Inferior parietal cortex (tissue), 1 donor: ENCODE measurements at regions not wholly inside any gene's neighbourhood (a gene's known extent, or its start where the extent isn't known, plus 50 kb on each side); places are given as distances from the start of the nearest gene placed in this dataset.
"Not testable (repeated sequence)": the region's sequence is repeated elsewhere in the genome, so short reads cannot be mapped to it uniquely, and the experiment has no call there.

Experiments used
- DNase-seq: peaks from one replicate; pipeline ENCODE4 v3.0.0-alpha.2; 2016; ENCODE audit errors: extremely low spot score

DNA sequence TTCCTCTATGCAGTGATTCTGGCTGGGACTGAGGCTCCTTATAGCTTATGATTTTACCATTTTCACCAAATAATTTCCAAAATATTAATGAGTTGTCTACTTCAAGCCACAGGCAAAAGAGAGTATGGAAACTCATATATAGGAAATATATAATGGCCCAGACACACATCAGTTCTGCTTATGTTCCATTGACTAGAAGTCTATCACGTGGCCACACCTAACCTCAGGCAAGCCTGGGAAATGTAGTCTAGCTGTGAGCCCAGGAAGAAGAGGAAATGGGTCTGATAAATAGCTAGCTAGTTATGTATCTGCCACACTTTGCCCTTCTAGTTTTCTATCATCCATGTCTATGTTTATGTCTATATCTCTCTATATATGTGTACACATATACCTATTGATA lies 195.1 kb downstream of the OTOL1 start:
- no peak for DNase-seq

DNA sequence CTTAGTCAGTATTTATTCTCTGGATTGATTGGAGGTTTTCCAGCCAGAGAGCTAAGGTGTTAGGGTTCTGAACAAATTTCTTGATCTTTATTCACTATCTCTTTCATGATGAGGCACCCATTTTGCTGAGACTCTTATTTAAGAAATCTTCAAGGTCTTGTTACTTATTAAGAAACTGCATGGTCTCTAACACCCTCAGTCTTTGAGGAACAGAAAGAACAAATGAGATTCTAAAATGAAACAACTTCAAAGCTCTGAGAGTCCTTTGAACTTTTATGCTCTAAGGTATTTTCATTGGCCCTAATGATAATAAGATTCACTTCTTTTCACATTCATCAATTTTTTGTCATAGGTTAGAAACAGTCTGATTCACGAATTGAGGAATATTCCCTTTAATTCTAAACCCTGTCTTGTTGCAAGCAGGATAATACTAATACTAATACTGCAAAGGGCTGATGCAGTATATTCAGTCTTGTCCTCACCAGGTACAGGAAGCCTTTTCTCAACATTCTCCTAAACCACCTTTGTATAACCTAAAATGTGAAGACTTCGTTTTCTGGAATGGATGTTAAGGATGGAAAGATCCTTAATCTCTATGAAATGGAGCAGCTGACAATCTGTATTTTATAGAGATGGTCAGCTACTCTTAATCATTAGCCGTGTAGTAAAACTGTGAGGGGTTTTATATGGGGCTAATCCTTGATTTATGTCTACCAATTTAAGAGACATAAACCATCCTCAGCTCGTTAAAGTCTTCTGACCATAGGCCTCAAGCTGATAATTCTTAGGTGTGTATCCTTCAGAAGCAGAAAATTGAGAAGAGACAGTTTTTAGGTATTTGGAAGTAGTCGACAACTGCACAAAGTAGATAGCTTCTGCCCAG lies 198.3 kb downstream of the OTOL1 start:
- no peak for DNase-seq

DNA sequence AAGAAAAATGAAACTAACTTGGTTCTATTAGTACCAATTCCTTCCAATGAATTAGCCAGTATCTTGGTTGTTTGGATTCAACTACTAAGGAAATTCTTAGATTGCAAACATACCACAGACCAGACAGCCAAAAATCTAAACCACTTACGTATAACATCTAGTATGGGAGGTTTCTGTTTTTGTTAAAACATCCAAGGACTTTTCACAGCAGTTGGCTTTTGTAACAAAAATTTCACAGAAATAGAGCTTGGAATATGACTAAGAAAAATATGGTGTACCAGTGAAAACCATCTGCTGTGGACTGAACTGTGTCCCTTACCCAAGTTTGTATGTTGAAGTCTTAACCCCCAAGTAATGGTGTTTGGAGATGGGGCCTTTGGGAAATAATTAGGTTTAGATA lies 199.2 kb downstream of the OTOL1 start:
- peak; percentile 37 for DNase-seq

DNA sequence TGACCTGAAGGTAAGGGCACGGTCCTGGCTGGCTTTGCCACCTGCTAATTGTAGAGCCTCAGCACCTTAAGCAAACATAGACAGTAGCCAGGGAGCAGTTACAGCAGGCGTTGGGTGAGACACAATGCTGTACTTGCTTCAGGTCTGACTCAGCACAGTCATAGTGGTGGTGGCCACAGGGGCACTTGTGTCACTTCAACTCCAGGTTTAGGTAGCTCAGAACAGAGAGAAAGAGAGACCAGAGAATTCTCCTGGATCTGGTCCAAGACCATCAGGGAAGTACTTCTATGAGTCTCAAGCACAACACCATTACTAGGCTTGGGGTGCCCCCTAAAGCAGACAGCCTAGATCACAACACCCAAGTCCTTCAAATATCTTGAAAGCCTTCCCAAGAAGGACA lies 204.4 kb downstream of the OTOL1 start:
- no peak for DNase-seq

DNA sequence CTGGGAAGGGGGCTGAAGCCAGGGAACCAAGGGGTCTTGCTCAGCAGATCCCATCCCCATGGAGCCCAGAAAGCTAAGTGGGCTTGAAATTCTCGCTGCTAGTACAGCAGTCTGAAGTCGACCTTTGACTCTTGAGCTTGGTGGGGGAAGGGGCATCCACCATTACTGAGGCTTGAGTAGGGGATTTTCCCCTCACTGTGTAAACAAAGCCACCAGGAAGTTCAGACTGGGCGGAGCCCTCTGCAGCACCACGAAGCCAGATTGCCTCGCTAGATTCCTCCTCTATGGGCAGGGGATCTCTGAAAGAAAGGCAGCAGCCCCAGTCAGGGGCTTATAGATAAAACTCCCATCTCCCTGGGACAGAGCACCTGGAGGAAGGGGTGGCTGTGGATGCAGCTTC lies 210.6 kb downstream of the OTOL1 start:
- DNase-seq, result not testable (repeated sequence)

DNA sequence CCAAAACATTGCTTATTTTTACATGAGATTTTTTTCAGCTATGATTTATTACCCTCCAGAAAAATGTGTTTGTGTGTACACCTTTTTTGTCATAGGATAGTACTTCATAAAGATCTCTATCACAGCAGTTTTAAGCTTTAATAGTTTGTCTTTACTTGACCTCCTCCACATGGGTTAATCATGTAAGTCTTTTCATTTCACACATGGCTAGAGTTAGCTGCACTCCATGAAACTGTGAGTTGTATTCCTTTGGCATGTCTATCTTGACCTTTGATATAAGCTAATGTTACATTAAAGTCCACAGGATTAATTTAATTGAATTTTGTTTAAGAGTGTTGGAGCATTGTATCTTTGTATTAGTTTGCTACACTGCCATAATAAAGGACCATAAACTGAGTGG lies 217.1 kb downstream of the OTOL1 start:
- DNase-seq, result no peak

DNA sequence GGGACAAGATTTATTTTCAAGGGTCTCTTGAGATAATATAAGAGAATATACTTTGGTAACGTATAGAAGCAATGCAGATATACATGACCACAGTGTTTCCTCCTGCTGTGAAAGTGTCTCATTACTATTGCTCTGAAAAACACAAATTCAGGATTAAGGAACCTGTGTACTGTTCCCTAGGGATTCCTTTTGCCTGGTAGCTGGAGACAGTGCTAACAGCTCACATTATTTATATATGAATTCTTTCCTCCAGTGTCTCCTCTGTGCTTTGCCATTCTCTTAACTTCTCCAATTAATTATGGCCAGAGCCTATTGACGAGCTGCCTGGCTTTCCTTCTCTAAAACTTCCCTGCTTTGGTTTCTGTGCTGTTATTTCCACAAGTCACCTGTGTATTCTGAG lies 235.4 kb downstream of the OTOL1 start:
- DNase-seq, result no peak

DNA sequence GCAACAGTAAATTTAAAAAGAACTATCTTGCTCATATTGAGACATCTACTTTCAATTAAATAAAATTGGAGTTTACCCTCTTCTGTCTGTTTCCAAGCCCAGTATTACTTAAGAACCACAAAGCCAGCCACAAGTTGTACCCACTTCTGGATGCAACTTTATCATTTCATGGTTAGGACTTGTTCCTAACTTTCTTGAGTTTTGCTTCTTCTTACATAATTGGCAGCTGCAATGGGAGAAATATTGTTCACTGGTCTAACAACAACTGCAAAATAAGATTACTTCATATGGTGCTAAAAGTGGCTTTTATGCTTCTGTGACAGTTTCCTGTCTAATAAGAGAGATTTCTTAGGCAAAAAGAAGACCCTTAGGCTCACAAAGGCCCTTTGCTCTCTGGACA lies 240.6 kb downstream of the OTOL1 start:
- no peak for DNase-seq

DNA sequence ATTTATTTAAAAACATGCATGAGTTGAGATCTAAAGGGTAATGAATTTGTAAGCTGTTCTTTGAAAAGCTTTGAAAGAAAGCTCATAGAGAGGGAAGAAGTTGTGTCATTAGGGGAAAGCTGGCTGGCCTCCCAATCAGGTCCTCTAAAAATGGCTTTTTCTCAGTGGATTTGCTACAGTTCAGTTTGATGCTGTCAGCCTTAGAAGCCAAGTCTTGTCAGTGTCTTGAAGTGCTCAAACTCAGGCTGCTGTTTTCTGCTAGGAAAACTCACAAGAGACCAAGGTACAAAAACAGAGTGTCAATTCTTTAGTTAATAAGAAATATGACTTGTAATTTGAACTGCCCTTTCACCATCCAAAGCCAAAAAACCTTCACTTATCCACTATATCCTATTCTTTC lies 243.8 kb downstream of the OTOL1 start:
- DNase-seq, result no peak

DNA sequence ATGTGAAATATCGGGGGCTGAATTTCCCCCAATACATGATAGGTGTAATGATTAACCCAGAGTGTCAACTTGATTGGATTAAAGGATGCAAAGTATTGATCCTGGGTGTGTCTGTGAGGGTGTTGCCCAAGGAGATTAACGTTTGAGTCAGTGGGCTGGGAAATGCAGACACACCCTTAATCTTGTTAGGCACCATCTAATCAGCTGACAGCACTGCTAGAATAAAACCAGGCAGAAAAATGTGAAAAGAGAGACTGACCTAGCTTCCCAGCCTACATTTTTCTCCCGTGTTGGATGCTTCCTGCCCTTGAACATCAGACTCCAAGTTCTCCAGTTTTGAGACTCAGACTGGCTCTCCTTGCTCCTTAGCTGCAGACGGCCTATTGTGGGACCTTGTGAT lies 247.8 kb downstream of the OTOL1 start:
- no peak for DNase-seq

DNA sequence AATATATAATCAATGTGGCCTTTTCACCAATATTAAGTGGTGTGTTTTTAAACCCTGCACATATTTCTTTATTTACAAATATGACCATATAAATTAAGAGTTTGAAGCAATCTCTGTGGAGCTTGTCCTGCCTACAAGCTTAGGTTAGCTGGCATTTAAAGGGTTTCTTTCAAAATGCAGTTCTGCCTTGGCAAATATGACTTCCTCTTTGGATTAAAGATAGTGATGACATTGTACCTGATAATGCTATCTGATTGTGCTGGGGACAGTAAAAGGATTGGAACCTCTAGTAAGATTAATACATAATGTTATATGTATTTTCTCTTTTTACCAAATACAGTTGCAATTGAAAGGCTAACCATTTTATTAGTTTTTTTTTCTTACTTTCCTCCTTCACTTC lies 249.1 kb downstream of the OTOL1 start:
- DNase-seq, result no peak

DNA sequence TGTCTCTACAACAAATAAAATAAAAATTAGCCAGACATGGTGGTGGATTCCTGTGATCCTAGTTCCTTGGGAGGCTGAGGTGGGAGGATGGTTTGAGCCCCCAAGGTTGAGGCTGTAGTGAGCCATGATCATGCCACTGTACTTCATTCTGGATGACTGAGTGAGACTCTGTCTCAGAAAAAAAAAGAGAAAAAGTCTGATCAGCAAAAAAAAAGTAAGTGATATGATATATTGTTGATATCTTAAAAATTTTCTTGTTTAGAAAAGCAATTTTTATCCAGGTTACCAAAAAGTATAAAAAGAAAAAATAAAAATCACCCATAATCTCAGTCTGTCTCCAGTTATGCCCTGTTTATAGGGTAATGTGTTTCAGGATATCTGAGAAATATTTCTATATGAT lies 251.4 kb downstream of the OTOL1 start:
- no peak for DNase-seq

DNA sequence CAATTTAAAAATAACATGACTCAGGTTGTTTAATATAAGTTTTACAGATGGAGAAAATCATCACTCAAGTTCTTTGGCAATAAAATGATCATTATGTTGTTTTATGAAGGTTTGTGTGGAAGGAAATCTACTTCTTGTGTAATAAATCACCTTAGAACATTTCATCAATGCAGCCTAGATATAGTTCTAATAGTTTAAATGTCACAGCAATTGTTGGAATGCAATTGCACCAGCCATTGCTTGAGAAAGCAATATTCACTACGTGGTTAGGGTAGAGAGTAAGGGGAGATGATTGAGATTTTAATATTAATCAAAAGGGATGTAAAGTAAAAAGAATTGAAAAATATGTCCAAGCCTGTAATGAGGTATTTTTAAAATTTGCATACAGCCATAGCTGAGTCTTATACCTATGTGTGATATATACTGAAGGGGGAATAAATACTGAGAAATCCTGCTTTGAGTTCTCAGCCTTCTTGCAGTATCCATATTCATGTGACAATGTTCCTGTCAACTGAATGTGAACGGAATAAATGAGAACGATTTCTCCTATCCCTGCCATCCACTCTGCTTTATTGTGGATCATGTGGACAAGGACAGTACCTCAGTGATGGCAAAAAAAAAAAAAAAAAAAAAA lies 257.9 kb downstream of the OTOL1 start:
- no peak for DNase-seq

DNA sequence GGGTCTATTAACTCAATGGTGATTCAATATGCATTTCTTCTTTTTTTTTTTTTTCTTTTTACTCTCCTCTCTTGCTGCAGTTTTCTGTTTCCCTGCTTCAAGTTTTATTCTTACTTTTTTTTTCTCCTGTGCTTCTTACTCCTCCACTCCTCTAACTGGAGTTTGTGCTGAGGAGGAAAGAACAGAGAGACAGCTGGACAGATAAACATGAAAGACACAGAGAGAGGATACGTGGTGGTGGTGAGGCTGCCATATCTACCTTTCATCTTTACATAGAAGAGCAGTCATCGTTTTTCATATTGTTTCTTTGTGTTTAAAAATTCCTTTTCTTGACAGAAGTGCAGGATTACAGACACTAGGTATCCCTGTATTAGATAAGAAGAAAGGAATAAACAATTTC lies 262.8 kb downstream of the OTOL1 start:
- no peak for DNase-seq

DNA sequence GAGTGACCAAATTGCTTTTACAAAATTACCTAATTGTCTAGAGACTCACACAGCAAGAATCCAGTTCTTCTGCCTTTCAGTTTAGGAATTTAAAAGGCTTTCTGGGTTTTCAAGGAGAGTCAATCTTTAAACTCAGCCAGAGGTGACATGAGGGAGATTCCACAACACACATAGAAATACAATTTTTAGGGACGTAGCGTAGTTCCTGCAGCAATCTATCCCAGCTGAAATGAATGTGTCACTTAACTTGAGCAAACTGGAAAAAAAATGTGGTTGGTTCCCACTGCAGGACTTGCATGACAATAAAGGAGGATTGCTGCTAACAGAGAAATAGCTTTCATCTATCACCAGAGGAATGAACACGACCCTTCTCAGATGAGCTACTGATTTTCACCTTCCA lies 269.7 kb downstream of the OTOL1 start:
- no peak for DNase-seq

DNA sequence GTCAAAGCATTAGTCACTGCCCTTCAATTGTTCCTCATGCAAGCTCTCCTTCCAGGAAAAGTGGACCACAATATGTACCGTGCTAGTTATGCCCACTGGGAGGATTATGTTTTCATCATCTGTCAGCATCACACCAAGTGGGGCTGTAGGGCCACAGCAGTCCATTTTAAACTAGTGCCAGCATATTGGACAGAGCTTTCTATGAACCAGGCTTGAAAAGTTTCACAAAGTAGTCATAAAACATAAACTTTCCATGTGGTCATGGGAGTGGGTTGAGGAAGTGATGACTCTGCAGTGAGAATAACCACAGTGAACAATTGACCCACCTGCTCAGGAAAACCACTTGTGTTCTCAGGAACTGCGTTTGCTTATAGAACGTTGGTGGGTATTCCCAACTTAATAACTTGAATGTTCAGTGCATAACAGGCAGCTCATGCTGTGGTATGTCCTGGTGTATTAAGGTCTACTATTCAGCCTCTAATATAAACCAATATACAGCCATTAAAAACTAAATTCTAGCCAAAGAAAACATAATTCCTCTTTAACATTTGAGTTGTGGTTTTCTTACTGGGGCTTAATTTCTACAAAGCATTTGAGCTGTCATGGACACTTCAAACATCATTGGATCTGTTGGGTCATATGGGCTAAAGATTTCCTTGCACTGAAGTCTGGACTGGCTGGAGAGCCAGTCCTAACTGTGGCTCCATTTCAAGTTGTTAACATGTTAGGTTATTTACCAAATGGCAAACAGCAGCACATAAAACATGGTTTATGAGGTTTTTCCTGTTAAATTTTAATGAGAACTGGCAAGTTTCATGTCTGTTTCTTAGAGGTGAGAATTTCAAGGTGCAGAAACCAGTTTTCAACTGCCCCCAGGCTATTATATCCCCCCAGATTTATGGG lies 274.1 kb downstream of the OTOL1 start:
- no peak for DNase-seq

DNA sequence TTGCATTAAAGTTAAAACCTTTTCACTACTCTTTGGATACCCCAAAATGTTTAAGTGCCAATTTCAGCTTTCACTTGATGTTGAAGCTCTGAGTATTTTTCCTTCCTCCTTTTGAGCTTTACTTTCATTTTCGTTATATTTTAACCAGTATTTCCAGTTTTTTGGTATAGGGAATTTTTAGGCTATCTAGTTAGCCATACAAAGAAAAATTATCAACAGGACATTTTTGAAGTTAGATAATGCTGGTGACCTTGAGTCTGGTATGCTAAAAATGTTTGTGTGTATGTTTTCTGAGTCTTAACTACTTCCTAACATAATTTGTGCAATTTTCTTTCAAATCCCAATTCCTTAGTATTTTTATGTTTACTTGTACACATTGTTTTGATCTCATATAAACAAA lies 284.8 kb downstream of the OTOL1 start:
- DNase-seq, result no peak

DNA sequence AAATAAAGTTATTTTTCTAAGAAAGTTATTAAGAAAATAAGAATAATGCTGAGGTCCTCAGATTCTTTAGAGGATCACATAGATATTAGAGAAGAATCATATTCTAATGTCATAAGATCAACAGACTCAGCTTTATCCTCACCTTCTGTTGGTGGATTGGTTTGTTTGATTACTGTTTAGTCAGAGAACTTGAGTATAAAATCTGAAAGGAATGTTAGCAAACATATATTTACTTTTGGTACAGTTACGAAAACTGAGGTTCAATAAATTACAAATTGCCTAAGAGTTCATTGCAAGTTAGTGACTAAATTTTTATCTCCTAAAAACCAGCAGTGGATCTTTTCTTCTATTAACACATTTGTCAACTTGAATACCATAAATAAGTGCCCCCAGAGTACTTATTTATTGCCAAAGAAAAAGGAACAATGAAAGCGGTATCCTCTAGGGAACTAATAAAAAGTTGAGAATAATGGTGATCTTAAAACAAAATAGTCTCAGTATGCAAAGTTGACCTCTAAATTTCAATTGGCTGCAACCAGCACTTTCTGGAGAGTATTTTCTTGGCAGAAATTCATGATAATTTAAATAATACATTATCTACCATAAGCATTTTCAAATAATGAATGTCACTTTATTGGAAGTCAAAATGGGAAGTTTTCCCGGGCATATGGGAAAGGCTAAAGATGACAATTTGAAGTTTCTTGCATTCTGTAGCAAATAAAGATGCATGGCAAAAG lies 296.8 kb downstream of the OTOL1 start:
- DNase-seq, result no peak

DNA sequence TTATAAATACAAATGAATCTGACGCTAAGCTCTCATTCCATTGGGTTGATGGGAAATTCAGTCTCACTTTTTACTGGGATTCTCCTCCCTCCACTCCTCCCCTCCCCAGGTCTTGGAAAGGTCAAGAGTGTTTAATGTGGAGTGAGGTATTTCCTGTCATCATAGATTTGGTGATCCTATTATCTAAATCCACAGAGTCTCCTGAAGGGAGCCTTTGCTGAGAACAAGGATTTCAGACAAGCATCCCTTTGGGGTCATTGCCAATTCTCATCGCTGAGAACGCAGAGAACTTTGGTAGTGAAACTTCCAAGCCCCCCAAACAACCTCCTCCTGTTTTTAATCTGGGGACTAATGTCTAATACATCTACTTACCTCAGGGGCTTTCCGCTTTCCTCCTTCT lies 297.9 kb downstream of the OTOL1 start:
- DNase-seq, result no peak

DNA sequence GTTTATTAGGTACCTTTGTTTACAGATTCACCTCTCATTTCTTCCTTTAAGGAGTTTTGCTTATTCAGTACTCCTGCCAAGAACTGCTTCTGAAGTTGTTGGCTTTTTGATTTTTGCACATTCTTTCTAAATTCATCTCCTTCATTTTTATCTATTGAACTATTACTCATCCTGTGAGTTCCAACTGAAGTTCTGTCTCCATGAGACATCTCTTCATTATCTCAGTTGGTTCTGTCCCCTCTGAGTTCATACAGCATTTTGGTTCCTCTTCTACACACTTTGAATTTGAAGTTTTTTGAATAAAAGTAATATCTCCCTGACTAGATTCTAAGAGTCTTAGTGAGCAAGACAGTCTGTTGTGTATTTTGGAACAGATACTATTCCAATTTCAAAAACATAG lies 299.7 kb downstream of the OTOL1 start:
- no peak for DNase-seq

DNA sequence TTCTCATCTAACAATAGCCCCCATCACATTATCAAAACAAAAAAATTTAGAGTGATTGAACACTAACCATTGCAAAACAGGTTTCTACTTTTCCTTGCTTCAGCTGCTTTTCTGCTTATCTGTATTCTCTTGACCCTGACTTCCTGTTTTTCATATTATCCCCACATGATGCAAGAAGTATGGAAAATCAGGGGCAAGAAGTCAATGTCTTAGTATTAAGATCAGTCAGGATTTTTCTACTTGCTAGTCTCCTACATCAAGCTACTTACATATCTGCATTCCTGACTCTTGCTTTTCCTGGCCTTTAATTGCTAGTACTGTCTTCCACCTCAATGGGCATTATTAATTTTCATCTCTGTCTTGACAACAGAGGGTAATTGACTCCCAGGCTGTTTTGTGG lies 300.2 kb downstream of the OTOL1 start:
- DNase-seq, result no peak

DNA sequence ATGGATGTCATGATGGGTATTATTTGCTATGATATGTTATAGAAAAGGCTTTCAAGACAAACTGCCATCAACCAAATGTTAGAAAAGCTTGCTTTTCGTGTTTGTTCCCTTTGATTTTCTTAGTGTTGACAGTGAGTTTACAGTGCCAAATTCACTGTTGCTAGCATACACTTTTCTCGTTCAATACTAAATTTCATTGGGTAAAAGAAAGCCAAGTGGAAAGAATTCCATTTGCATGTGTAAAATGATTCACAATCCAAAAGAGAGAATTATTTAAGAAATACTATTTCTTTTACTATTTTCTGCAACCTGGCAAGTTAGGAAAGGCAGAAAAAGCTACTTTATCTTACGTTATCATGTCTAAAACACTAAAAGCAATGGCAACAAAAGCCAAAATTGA lies 301.4 kb downstream of the OTOL1 start:
- no peak for DNase-seq
